ENCODE measurements at regions not wholly inside any gene's neighbourhood (a gene's known extent, or its start where the extent isn't known, plus 50 kb on each side); places are given as distances from the start of the nearest gene placed in this dataset.

- FAIRE-seq (no peak), DNase-seq (peak in 2 of 5 donors; percentile 16 to 20)
- Histone ChIP-seq H3K27me3 (ENCODE audit: control insufficient read depth, insufficient read depth, low read length) (no peaks in the 10 kb centered on the region), H3K4me1 (ENCODE audit: control insufficient read depth in 2 of 3, insufficient read depth in 2 of 3, low read depth in 1 of 3, low read length in 3 of 3) (no peaks in the 10 kb centered on the region), H3K4me3 (ENCODE audit: low read length in 3 of 3) (no peak overlapping the region), H3K36me3 (ENCODE audit: control insufficient read depth in 2 of 3, insufficient read depth in 3 of 3, low read length in 3 of 3) (no peaks in the 10 kb centered on the region), H3K27ac (ENCODE audit: low read depth in 2 of 2, low read length in 2 of 2) (no peak overlapping the region), H3K9ac (ENCODE audit: low read length in 3 of 3) (no peak overlapping the region), H3K9me3 (ENCODE audit: control insufficient read depth in 2 of 3, insufficient read depth in 1 of 3, low read length in 3 of 3) (no peaks in the 10 kb centered on the region)
- no peak for TF ChIP-seq CTCF (IDR thresholded peaks at IDR 0.05; ENCODE audit: borderline replicate concordance, extremely low read depth, insufficient read depth)
- intact Hi-C loops (cut with DNase I), result no loop called here
Measured at GRCh38 chr4:184942444-184943425, 75.6 kb upstream of the HELT start.

- TF ChIP-seq CTCF (IDR thresholded peaks at IDR 0.05; ENCODE audit: borderline replicate concordance, extremely low read depth, insufficient read depth), result no peak
- no peak overlapping the region for H3K4me3 ChIP-seq (ENCODE audit: low read length in 3 of 3)
- no peaks in the 10 kb centered on the region for H3K4me1 ChIP-seq (ENCODE audit: control insufficient read depth in 2 of 3, insufficient read depth in 2 of 3, low read depth in 1 of 3, low read length in 3 of 3)
- H3K36me3 ChIP-seq (ENCODE audit: control insufficient read depth in 2 of 3, insufficient read depth in 3 of 3, low read length in 3 of 3), result no peaks in the 10 kb centered on the region
- no peak for FAIRE-seq
- no peak for DNase-seq
- no peak overlapping the region for H3K9ac ChIP-seq (ENCODE audit: low read length in 3 of 3)
- no peaks in the 10 kb centered on the region for H3K9me3 ChIP-seq (ENCODE audit: control insufficient read depth in 2 of 3, insufficient read depth in 1 of 3, low read length in 3 of 3)
- H3K27me3 ChIP-seq (ENCODE audit: control insufficient read depth, insufficient read depth, low read length), result no peaks in the 10 kb centered on the region
- intact Hi-C loops (cut with DNase I), result no loop called here
- H3K27ac ChIP-seq (ENCODE audit: low read depth in 2 of 2, low read length in 2 of 2), result no peak overlapping the region
Measured at GRCh38 chr4:184949020-184949419, 69.3 kb upstream of the HELT start.

- Histone ChIP-seq H3K27me3 (ENCODE audit: control insufficient read depth, insufficient read depth, low read length) (no peaks in the 10 kb centered on the region), H3K27ac (ENCODE audit: low read depth in 2 of 2, low read length in 2 of 2) (no peak overlapping the region), H3K36me3 (ENCODE audit: control insufficient read depth in 2 of 3, insufficient read depth in 3 of 3, low read length in 3 of 3) (no peaks in the 10 kb centered on the region), H3K4me3 (ENCODE audit: low read length in 3 of 3) (no peak overlapping the region), H3K4me1 (ENCODE audit: control insufficient read depth in 2 of 3, insufficient read depth in 2 of 3, low read depth in 1 of 3, low read length in 3 of 3) (no peaks in the 10 kb centered on the region), H3K9ac (ENCODE audit: low read length in 3 of 3) (no peak overlapping the region), H3K9me3 (ENCODE audit: control insufficient read depth in 2 of 3, insufficient read depth in 1 of 3, low read length in 3 of 3) (no peaks in the 10 kb centered on the region)
- TF ChIP-seq CTCF (IDR thresholded peaks at IDR 0.05; ENCODE audit: borderline replicate concordance, extremely low read depth, insufficient read depth), result no peak
- no peak for DNase-seq
- intact Hi-C loops (cut with DNase I), result no loop called here
- FAIRE-seq, result no peak
Measured at GRCh38 chr4:184950117-184950830, 68.0 kb upstream of the HELT start.

Data from kidney (tissue), 13 donors.